Activated CD4-positive, alpha-beta T cell treated with anti-CD3 and anti-CD28 coated beads, Interleukin-2, amount 50 U/mL, for 16 hours (primary cell): ENCODE measurements at regions not wholly inside any gene's neighbourhood (a gene's known extent, or its start where the extent isn't known, plus 50 kb on each side); places are given as distances from the start of the nearest gene placed in this dataset.

Experiments used
- DNase-seq: peaks from one replicate; pipeline ENCODE4 v3.0.0-alpha.2; 2020

GRCh38 chr1:193614275-193614674, 427.9 kb upstream of the B3GALT2 start:
- DNase-seq: no peak

- DNase-seq: no peak
Measured at GRCh38 chr1:193613041-193613440, 426.6 kb upstream of the B3GALT2 start.

GRCh38 chr1:193609592-193609991, 423.2 kb upstream of the B3GALT2 start:
- no peak for DNase-seq

GRCh38 chr1:193607787-193608186, 421.4 kb upstream of the B3GALT2 start:
- no peak for DNase-seq

GRCh38 chr1:193606035-193606434, 419.6 kb upstream of the B3GALT2 start:
- no peak for DNase-seq

GRCh38 chr1:193602705-193603104, 416.3 kb upstream of the B3GALT2 start:
- DNase-seq: no peak

GRCh38 chr1:193593147-193593885, 406.9 kb upstream of the B3GALT2 start:
- DNase-seq: no peak

- peak; percentile 47 for DNase-seq
Measured at GRCh38 chr1:193592317-193592716, 405.9 kb upstream of the B3GALT2 start.

- no peak for DNase-seq
Measured at GRCh38 chr1:193590102-193590501, 403.7 kb upstream of the B3GALT2 start.

GRCh38 chr1:193589597-193590040, 403.2 kb upstream of the B3GALT2 start:
- DNase-seq: no peak

GRCh38 chr1:193588311-193589082, 402.1 kb upstream of the B3GALT2 start:
- DNase-seq: no peak

GRCh38 chr1:193584731-193585239, 398.4 kb upstream of the B3GALT2 start:
- DNase-seq: no peak

GRCh38 chr1:193581341-193581740, 394.9 kb upstream of the B3GALT2 start:
- no peak for DNase-seq

GRCh38 chr1:193580419-193580818, 394.0 kb upstream of the B3GALT2 start:
- DNase-seq: no peak

- no peak for DNase-seq
Measured at GRCh38 chr1:193579323-193579722, 392.9 kb upstream of the B3GALT2 start.

GRCh38 chr1:193574913-193575312, 388.5 kb upstream of the B3GALT2 start:
- no peak for DNase-seq

- no peak for DNase-seq
Measured at GRCh38 chr1:193569983-193570269, 383.5 kb upstream of the B3GALT2 start.

- DNase-seq: peak; percentile 47
Measured at GRCh38 chr1:193569096-193569982, 382.9 kb upstream of the B3GALT2 start.

- no peak for DNase-seq
Measured at GRCh38 chr1:193568512-193568911, 382.1 kb upstream of the B3GALT2 start.

- DNase-seq: peak; percentile 42
Measured at GRCh38 chr1:193567937-193568336, 381.5 kb upstream of the B3GALT2 start.

- DNase-seq: no peak
Measured at GRCh38 chr1:193566735-193567134, 380.3 kb upstream of the B3GALT2 start.

GRCh38 chr1:193565971-193566577, 379.7 kb upstream of the B3GALT2 start:
- DNase-seq: no peak

- no peak for DNase-seq
Measured at GRCh38 chr1:193562121-193562520, 375.7 kb upstream of the B3GALT2 start.
